SK-N-SH treated with all-trans-retinoic acid at 6 μM for 48 hours (cell line): ENCODE measurements at regions not wholly inside any gene's neighbourhood (a gene's known extent, or its start where the extent isn't known, plus 50 kb on each side); places are given as distances from the start of the nearest gene placed in this dataset.

ENCODE experiments used
- ATAC-seq: fragments of 200-7000 bp; cut with Tn5 transposase; 3 replicates; pipeline ENCODE4 v1.9.1; 2020; ENCODE audit warnings: mild to moderate bottlenecking, moderate library complexity
- ARNTL ChIP-seq: fragments of 450-650 bp; formaldehyde crosslinking; IDR thresholded peaks from 2 replicates; pipeline ENCODE4 v1.5.0; 2020; ENCODE audit warnings: low read depth, mild to moderate bottlenecking, moderate library complexity, borderline replicate concordance
- BACH2 ChIP-seq: fragments of 250-450 bp; sonication (Bioruptor Pico); IDR thresholded peaks from 2 replicates; pipeline ENCODE4 v1.9.0; 2021; ENCODE audit warnings: mild to moderate bottlenecking, borderline replicate concordance
- CREB5 ChIP-seq: fragments of 250-450 bp; sonication (Bioruptor Pico); IDR thresholded peaks from 2 replicates; pipeline ENCODE4 v1.5.1; 2020; ENCODE audit warnings: low read depth, mild to moderate bottlenecking, moderate library complexity
- CSDC2 ChIP-seq: fragments of 250-450 bp; sonication (Bioruptor Pico); IDR thresholded peaks from 2 replicates; pipeline ENCODE4 v1.5.0; 2020; ENCODE audit warnings: mild to moderate bottlenecking, moderate library complexity
- CSRNP3 ChIP-seq: fragments of 250-450 bp; sonication (Bioruptor Pico); IDR thresholded peaks from 2 replicates; pipeline ENCODE4 v1.5.1; 2021; ENCODE audit warnings: mild to moderate bottlenecking, moderate library complexity
- ESRRG ChIP-seq: fragments of 250-450 bp; sonication (Bioruptor Pico); IDR thresholded peaks from 2 replicates; pipeline ENCODE4 v1.6.1; 2021; ENCODE audit warnings: mild to moderate bottlenecking
- GLIS3 ChIP-seq: fragments of 250-450 bp; sonication (Bioruptor Pico); IDR thresholded peaks from 2 replicates; pipeline ENCODE4 v1.5.0; 2020; ENCODE audit warnings: mild to moderate bottlenecking, moderate library complexity
- ISL1 ChIP-seq: fragments of 250-450 bp; sonication (Bioruptor Pico); IDR thresholded peaks from 2 replicates; pipeline ENCODE4 v2.1.2; 2022; ENCODE audit warnings: mild to moderate bottlenecking, moderate library complexity
- OSR1 ChIP-seq: fragments of 250-450 bp; sonication (Bioruptor Pico); IDR thresholded peaks from 2 replicates; pipeline ENCODE4 v1.8.0; 2022; ENCODE audit warnings: moderate library complexity, mild to moderate bottlenecking, inconsistent platforms
- PATZ1 ChIP-seq: fragments of 250-450 bp; sonication (Bioruptor Pico); IDR thresholded peaks from 2 replicates; pipeline ENCODE4 v1.8.0; 2020; ENCODE audit warnings: mild to moderate bottlenecking, moderate library complexity, borderline replicate concordance
- POU6F1 ChIP-seq: fragments of 250-450 bp; sonication (Bioruptor Pico); IDR thresholded peaks from 2 replicates; pipeline ENCODE4 v1.8.0; 2021; ENCODE audit warnings: low read depth, mild to moderate bottlenecking, moderate library complexity, borderline replicate concordance
- PPARA ChIP-seq: fragments of 250-450 bp; sonication (Bioruptor Pico); IDR thresholded peaks from 2 replicates; pipeline ENCODE4 v1.5.0; 2020; ENCODE audit warnings: mild to moderate bottlenecking, borderline replicate concordance
- RARB ChIP-seq: fragments of 250-450 bp; sonication (Bioruptor Pico); IDR thresholded peaks from 2 replicates; pipeline ENCODE4 v1.8.0; 2021; ENCODE audit warnings: mild to moderate bottlenecking, moderate library complexity
- SNAI2 ChIP-seq: fragments of 250-450 bp; sonication (Bioruptor Pico); IDR thresholded peaks from 2 replicates; pipeline ENCODE4 v1.5.0; 2020; ENCODE audit warnings: mild to moderate bottlenecking, moderate library complexity
- TCF4 ChIP-seq: fragments of 250-450 bp; sonication (Bioruptor Pico); IDR thresholded peaks from 2 replicates; pipeline ENCODE4 v1.8.0; 2021; ENCODE audit warnings: mild to moderate bottlenecking, moderate library complexity, borderline replicate concordance
- TOX ChIP-seq: fragments of 250-450 bp; sonication (Bioruptor Pico); IDR thresholded peaks from 2 replicates; pipeline ENCODE4 v1.8.0; 2021; ENCODE audit warnings: mild to moderate bottlenecking, moderate library complexity, borderline replicate concordance
- TSHZ2 ChIP-seq: fragments of 250-450 bp; sonication (Bioruptor Pico); IDR thresholded peaks from 2 replicates; pipeline ENCODE4 v1.5.0; 2020; ENCODE audit warnings: mild to moderate bottlenecking, moderate library complexity
- ZC3H10 ChIP-seq: fragments of 250-450 bp; sonication (Bioruptor Pico); IDR thresholded peaks from 2 replicates; pipeline ENCODE4 v1.5.1; 2021; ENCODE audit warnings: mild to moderate bottlenecking, moderate library complexity
- ZFP3 ChIP-seq: fragments of 250-450 bp; sonication (Bioruptor Pico); IDR thresholded peaks from 2 replicates; pipeline ENCODE4 v1.5.0; 2020; ENCODE audit warnings: mild to moderate bottlenecking, moderate library complexity
- ZFP30 ChIP-seq: fragments of 450-650 bp; formaldehyde crosslinking; IDR thresholded peaks from 2 replicates; pipeline ENCODE4 v1.5.0; 2022; ENCODE audit warnings: mild to moderate bottlenecking, moderate library complexity
- ZNF565 ChIP-seq: fragments of 450-650 bp; formaldehyde crosslinking; conservative IDR thresholded peaks from 2 replicates; pipeline ENCODE4 v1.5.0; 2020; ENCODE audit warnings: low read depth, mild to moderate bottlenecking, moderate library complexity
- ZNF70 ChIP-seq: fragments of 450-650 bp; formaldehyde crosslinking; IDR thresholded peaks from 2 replicates; pipeline ENCODE4 v1.5.0; 2020; ENCODE audit warnings: mild to moderate bottlenecking, moderate library complexity
- ZNF8 ChIP-seq: fragments of 450-650 bp; formaldehyde crosslinking; IDR thresholded peaks from 2 replicates; pipeline ENCODE4 v1.5.0; 2020; ENCODE audit warnings: mild to moderate bottlenecking, moderate library complexity

GRCh38 chr4:89469516-89469915 lies 161.9 kb upstream of the GPRIN3 start (continued):
- TF ChIP-seq PATZ1 (no peak), SNAI2 (CRISPR knock-in tag) (no peak), PPARA (no peak), ZNF565 (CRISPR knock-in tag) (no peak), OSR1 (CRISPR knock-in tag) (no peak), GLIS3 (no peak), RARB (no peak), ZC3H10 (no peak), ZFP3 (CRISPR knock-in tag) (no peak)

- no peak for ATAC-seq
- no peak for TF ChIP-seq ARNTL (CRISPR knock-in tag)
- TF ChIP-seq, all 23 proteins: peak for 0
Observed at GRCh38 chr4:89468602-89469001, 161.0 kb upstream of the GPRIN3 start.

- ATAC-seq = no peak
- TF ChIP-seq ZNF565 (CRISPR knock-in tag) = no peak
- no peak for TF ChIP-seq TOX (CRISPR knock-in tag)
- no peak for TF ChIP-seq SNAI2 (CRISPR knock-in tag)
- TF ChIP-seq ARNTL (CRISPR knock-in tag) = no peak
- no peak for TF ChIP-seq ZFP30 (CRISPR knock-in tag)
- no peak for TF ChIP-seq POU6F1
- TF ChIP-seq ZNF70 (CRISPR knock-in tag) = no peak
- TF ChIP-seq ISL1 (CRISPR knock-in tag) = no peak
- TF ChIP-seq CREB5 (CRISPR knock-in tag) = no peak
- no peak for TF ChIP-seq ZC3H10
- no peak for TF ChIP-seq CSDC2 (CRISPR knock-in tag)
- no peak for TF ChIP-seq TCF4 (CRISPR knock-in tag)
- no peak for TF ChIP-seq GLIS3
- no peak for TF ChIP-seq CSRNP3 (CRISPR knock-in tag)
- no peak for TF ChIP-seq OSR1 (CRISPR knock-in tag)
- TF ChIP-seq BACH2 = no peak
- TF ChIP-seq ZFP3 (CRISPR knock-in tag) = no peak
Observed at GRCh38 chr4:89463341-89463740, 155.7 kb upstream of the GPRIN3 start.

GRCh38 chr4:89447543-89447942 lies 139.9 kb upstream of the GPRIN3 start:
- no peak for ATAC-seq
- TF ChIP-seq ZNF70 (CRISPR knock-in tag) (no peak), SNAI2 (CRISPR knock-in tag) (no peak), CREB5 (CRISPR knock-in tag) (no peak), OSR1 (CRISPR knock-in tag) (no peak), ZNF8 (no peak), CSDC2 (CRISPR knock-in tag) (no peak), CSRNP3 (CRISPR knock-in tag) (no peak), TCF4 (CRISPR knock-in tag) (no peak), TSHZ2 (no peak), ZNF565 (CRISPR knock-in tag) (no peak), ESRRG (no peak), PATZ1 (no peak), GLIS3 (no peak), TOX (CRISPR knock-in tag) (no peak)
